Ishikawa (cell line): ENCODE measurements at regions not wholly inside any gene's neighbourhood (a gene's known extent, or its start where the extent isn't known, plus 50 kb on each side); places are given as distances from the start of the nearest gene placed in this dataset.

Source experiments
- CEBPB ChIP-seq: IDR thresholded peaks from 2 replicates; pipeline ENCODE4 v1.6.1; 2012
- CREB1 ChIP-seq: IDR thresholded peaks from 2 replicates; pipeline ENCODE4 v1.6.1; 2012; ENCODE audit warnings: low read depth
- EGR1 ChIP-seq: IDR thresholded peaks from 2 replicates; pipeline ENCODE4 v1.6.1; 2012
- EP300 ChIP-seq: IDR thresholded peaks from 2 replicates; pipeline ENCODE4 v1.6.1; 2012; ENCODE audit warnings: borderline replicate concordance
- FOXM1 ChIP-seq: IDR thresholded peaks from 2 replicates; pipeline ENCODE4 v1.6.1; 2012; ENCODE audit warnings: low read depth, borderline replicate concordance
- NFIC ChIP-seq: IDR thresholded peaks from 2 replicates; pipeline ENCODE4 v1.6.1; 2012
- RAD21 ChIP-seq: IDR thresholded peaks from 2 replicates; pipeline ENCODE4 v1.6.1; 2012; ENCODE audit warnings: low read depth
- TAF1 ChIP-seq: IDR thresholded peaks from 2 replicates; pipeline ENCODE4 v1.6.1; 2012; ENCODE audit warnings: low read depth, mild to moderate bottlenecking
- TCF12 ChIP-seq: IDR thresholded peaks from 2 replicates; pipeline ENCODE4 v1.6.1; 2012; ENCODE audit warnings: low read depth
- TEAD4 ChIP-seq: IDR thresholded peaks from 2 replicates; pipeline ENCODE4 v1.6.1; 2012
- YY1 ChIP-seq: IDR thresholded peaks from 2 replicates; pipeline ENCODE4 v1.6.1; 2012; ENCODE audit warnings: low read depth
- ZBTB7A ChIP-seq: IDR thresholded peaks from 2 replicates; pipeline ENCODE4 v1.6.1; 2012; ENCODE audit warnings: low read depth
- TF ChIP-seq, protein P1 (sequence below): IDR thresholded peaks from 2 replicates; pipeline ENCODE4 v1.6.1; 2012
- TF ChIP-seq, protein P2 (sequence below): IDR thresholded peaks from 2 replicates; pipeline ENCODE4 v1.6.1; 2012
- TF ChIP-seq, protein P3 (sequence below): IDR thresholded peaks from 2 replicates; pipeline ENCODE4 v1.6.1; 2012; ENCODE audit warnings: low read depth, mild to moderate bottlenecking

DNA sequence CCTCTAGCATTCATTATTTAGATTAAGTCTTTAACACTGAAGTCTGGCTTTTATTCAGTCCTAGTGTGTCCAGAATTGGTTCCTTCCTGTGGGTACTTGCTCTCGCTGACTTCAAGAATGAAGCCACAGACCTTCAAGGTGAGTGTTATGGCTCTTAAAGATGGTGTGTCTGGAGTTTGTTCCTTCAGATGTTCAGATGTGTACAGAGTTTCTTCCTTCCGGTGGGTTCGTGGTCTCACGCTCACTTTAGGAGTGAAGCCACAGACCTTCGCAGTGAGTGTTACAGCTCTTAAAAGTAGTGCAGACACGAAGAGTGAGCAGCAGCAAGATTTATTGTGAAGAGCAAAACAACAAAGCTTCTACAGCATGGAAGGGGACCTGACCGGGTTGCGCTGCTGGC, 860.6 kb downstream of the STIM2 start:
- TF ChIP-seq, protein P1, sequence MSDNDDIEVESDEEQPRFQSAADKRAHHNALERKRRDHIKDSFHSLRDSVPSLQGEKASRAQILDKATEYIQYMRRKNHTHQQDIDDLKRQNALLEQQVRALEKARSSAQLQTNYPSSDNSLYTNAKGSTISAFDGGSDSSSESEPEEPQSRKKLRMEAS, result no peak
- TF ChIP-seq EP300, result no peak

DNA sequence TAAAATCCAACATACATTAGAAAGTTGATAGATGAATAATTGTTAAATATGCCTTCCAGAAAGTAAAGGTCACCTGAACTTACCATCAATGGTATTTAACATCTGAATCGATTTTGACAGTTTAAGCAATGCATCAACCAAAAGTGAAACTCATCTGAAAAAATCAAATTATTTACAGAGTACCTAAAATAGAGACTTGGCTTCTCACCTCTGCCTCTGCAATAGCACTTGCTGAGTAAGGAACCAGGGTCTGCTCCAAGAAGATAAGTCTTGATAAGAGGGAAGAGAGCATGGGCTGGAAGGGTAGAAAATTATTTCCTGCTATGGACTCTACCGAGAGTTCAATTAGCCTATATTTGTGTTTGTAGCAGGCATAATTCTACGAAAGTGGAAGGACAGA, 868.3 kb downstream of the STIM2 start:
- no peak for TF ChIP-seq EGR1
- no peak for TF ChIP-seq CREB1
- no peak for TF ChIP-seq YY1

DNA sequence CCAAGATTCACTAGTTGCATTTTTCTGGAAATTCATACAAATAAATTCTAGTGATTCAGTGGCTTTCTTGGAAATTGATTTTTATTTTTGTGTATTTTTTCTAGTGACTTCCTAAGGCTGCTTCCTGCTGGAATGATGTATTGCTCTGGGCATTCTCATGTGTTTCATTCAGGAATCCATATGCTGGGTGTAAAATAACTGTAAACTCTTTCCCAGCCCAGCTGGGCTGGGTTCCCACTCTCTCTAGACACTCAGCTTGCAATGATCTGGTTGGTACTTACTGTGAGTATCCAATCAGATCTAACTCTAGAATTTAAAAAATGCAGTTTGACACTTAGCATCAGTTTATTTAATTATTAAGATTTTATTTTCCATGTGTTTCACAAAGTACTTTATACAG, 882.2 kb downstream of the STIM2 start:
- TF ChIP-seq FOXM1, result no peak
- TF ChIP-seq, protein P1, result no peak
- TF ChIP-seq RAD21, result no peak
- no peak for TF ChIP-seq TAF1
- no peak for TF ChIP-seq EP300
- no peak for TF ChIP-seq TCF12
- no peak for TF ChIP-seq TEAD4
- no peak for TF ChIP-seq YY1
- no peak for TF ChIP-seq EGR1
- TF ChIP-seq, protein P2, sequence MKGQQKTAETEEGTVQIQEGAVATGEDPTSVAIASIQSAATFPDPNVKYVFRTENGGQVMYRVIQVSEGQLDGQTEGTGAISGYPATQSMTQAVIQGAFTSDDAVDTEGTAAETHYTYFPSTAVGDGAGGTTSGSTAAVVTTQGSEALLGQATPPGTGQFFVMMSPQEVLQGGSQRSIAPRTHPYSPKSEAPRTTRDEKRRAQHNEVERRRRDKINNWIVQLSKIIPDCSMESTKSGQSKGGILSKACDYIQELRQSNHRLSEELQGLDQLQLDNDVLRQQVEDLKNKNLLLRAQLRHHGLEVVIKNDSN, result no peak
- TF ChIP-seq CEBPB, result no peak
- TF ChIP-seq, protein P3, sequence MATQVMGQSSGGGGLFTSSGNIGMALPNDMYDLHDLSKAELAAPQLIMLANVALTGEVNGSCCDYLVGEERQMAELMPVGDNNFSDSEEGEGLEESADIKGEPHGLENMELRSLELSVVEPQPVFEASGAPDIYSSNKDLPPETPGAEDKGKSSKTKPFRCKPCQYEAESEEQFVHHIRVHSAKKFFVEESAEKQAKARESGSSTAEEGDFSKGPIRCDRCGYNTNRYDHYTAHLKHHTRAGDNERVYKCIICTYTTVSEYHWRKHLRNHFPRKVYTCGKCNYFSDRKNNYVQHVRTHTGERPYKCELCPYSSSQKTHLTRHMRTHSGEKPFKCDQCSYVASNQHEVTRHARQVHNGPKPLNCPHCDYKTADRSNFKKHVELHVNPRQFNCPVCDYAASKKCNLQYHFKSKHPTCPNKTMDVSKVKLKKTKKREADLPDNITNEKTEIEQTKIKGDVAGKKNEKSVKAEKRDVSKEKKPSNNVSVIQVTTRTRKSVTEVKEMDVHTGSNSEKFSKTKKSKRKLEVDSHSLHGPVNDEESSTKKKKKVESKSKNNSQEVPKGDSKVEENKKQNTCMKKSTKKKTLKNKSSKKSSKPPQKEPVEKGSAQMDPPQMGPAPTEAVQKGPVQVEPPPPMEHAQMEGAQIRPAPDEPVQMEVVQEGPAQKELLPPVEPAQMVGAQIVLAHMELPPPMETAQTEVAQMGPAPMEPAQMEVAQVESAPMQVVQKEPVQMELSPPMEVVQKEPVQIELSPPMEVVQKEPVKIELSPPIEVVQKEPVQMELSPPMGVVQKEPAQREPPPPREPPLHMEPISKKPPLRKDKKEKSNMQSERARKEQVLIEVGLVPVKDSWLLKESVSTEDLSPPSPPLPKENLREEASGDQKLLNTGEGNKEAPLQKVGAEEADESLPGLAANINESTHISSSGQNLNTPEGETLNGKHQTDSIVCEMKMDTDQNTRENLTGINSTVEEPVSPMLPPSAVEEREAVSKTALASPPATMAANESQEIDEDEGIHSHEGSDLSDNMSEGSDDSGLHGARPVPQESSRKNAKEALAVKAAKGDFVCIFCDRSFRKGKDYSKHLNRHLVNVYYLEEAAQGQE, result no peak
- TF ChIP-seq CREB1, result no peak
- TF ChIP-seq NFIC, result no peak
- no peak for TF ChIP-seq ZBTB7A

DNA sequence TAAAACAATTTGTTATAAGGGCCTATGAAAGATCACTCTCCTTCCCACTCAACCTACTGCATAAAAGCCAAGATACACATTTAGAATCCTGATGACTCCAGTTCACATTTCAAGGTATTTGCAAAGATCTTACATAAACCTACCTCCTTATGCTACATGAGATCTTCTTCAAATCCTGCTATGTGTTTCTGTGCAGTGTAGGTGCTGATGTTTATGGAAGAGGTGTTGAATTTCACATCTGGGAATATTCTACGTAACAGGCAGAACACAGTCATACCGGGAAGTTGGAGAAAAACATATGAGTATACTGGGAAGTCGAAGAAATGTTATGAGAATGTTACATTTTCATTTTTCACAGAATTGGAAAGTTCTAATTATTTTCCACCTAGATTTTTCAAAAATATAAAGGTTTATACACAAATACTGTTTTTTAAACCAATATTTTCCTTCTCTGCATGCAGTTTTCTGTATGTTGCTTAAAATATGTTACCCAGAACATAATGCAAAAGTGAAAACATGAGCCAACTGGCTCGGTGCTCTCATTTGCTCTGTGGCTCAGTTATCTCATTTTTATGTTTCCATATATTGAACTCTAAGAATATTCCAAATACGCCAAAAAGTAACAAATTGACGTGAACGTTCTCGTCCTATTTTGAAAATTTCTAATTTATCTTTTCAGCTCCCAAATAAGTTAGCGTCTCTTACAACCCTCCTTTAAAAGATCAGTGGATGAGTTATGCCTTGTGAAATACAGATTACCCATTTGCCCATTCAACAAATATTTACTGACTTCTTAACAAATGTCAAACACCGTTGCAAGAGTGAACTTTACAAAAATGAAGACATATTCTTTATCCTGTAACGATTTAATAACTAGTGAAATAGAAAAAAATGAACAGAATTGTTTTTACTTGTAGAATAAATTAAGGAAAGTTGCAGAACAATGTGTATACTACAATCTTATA, 899.3 kb downstream of the STIM2 start:
- TF ChIP-seq CREB1 (no peak), EP300 (no peak)

DNA sequence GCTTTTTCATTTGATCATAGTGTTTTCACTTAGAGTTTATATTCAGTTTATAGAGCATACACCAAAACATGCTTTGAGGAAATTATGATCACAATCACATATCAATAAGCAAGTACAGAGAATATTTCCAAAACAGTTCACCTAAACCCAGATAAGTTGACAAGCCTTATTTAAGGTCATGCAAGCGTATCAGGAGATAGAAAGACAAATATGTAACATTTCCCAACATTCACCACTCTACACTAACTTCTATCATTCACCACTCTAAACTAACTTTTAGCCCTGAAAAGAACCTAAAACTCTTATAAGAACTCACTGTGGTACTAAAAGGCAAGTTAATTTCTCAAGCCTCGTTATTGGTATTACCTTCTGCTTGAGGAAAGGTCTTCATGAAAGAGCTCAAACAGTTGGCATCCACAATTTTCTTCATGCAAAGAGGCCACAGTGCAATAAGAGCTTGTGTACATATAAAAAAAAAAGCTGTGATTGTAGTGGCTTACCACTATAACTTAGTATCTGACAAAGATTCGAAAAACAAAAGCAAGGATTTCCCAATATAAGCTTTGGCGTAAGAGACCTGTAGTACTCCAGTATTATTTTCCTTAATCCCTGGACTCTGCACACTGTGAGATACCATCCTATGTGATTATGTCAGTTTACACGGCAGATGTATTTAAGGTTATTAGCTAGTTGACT, 903.3 kb downstream of the STIM2 start:
- TF ChIP-seq TCF12 (no peak), RAD21 (no peak), YY1 (no peak), NFIC (no peak), TAF1 (no peak)
- TF ChIP-seq, protein P2, result no peak

DNA sequence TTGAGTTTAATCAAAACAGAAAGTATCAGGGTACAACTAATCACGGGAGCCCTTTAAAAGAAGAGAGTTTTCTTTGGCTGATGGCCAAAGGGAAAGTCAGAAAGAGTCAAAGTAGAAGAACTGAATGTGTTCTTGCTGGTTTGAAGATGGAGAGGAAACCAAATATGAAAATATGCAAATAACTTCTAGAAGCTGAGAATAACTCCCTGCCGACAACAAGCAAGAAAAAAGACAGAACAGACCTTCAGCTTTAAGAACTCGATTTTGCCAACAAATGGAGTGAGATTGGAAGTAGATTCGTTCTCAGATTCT, 903.8 kb downstream of the STIM2 start:
- TF ChIP-seq FOXM1 (no peak), EP300 (no peak), TCF12 (no peak), TAF1 (no peak), YY1 (no peak)
- TF ChIP-seq, protein P1, result no peak
- TF ChIP-seq, protein P2, result no peak

DNA sequence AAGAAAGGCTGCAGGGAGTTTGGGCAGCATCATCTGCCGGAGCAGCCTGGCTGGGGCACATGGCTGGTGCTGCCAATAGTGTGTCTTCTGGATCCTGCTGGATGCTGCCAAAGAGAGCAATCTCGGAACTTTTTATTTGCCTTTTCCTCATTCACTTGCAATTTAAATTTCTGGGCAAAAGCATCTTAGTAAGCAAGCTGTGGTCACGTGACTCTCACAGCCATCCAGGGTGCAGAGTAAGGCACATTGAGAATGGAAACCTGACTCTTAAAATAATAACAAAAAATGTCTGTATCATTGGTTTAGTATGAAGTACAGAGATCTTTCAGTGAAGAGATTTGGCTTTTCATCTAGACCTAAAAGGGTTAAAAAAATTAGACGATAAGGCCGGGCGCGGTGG, 910.3 kb downstream of the STIM2 start:
- TF ChIP-seq TCF12, result no peak
- no peak for TF ChIP-seq YY1
- TF ChIP-seq CREB1, result no peak
- no peak for TF ChIP-seq TAF1
- TF ChIP-seq TEAD4, result no peak
- no peak for TF ChIP-seq FOXM1
- no peak for TF ChIP-seq NFIC
- TF ChIP-seq EP300, result no peak
- TF ChIP-seq RAD21, result no peak
- TF ChIP-seq, protein P1, result no peak
- no peak for TF ChIP-seq ZBTB7A
- TF ChIP-seq CEBPB, result no peak
- TF ChIP-seq, protein P2, result no peak
- TF ChIP-seq EGR1, result no peak
- TF ChIP-seq, protein P3, result no peak
